NCI-H2171 (cell line): ENCODE measurements at regions not wholly inside any gene's neighbourhood (a gene's known extent, or its start where the extent isn't known, plus 50 kb on each side); places are given as distances from the start of the nearest gene placed in this dataset.
"Not testable (repeated sequence)": the region's sequence is repeated elsewhere in the genome, so short reads cannot be mapped to it uniquely, and the experiment has no call there.

ENCODE experiments used
- DNase-seq: peaks from one replicate; lab custom pipeline; 2025; lab: John Stamatoyannopoulos, UW

- no peak for DNase-seq
Observed at GRCh38 chr6:164694386-164694785, 615.0 kb downstream of the C6orf118 start.

- DNase-seq = no peak
Observed at GRCh38 chr6:164693944-164694343, 615.5 kb downstream of the C6orf118 start.

GRCh38 chr6:164692772-164693510 is 616.5 kb downstream of the C6orf118 start:
- DNase-seq = no peak

GRCh38 chr6:164690702-164691500 is 618.5 kb downstream of the C6orf118 start:
- no peak for DNase-seq

GRCh38 chr6:164690241-164690640 is 619.2 kb downstream of the C6orf118 start:
- no peak for DNase-seq

- DNase-seq = no peak
Observed at GRCh38 chr6:164665328-164665727, 644.1 kb downstream of the C6orf118 start.

- DNase-seq = no peak
Observed at GRCh38 chr6:164663634-164664033, 645.8 kb downstream of the C6orf118 start.

- no peak for DNase-seq
Observed at GRCh38 chr6:164661716-164662115, 647.7 kb downstream of the C6orf118 start.

- no peak for DNase-seq
Observed at GRCh38 chr6:164660781-164661180, 648.6 kb downstream of the C6orf118 start.

- no peak for DNase-seq
Observed at GRCh38 chr6:164640956-164641355, 668.4 kb downstream of the C6orf118 start.

- no peak for DNase-seq
Observed at GRCh38 chr6:164628302-164628931, 681.0 kb downstream of the C6orf118 start.

- no peak for DNase-seq
Observed at GRCh38 chr6:164616917-164617524, 692.4 kb downstream of the C6orf118 start.

- DNase-seq = no peak
Observed at GRCh38 chr6:164612751-164613150, 696.7 kb downstream of the C6orf118 start.

GRCh38 chr6:164610859-164611258 is 698.5 kb downstream of the C6orf118 start:
- DNase-seq = not testable (repeated sequence)

- not testable (repeated sequence) for DNase-seq
Observed at GRCh38 chr6:164602415-164602814, 707.0 kb downstream of the C6orf118 start.

GRCh38 chr6:164581563-164581962 is 727.8 kb downstream of the C6orf118 start:
- no peak for DNase-seq

- DNase-seq = no peak
Observed at GRCh38 chr6:164579035-164579434, 730.4 kb downstream of the C6orf118 start.

- no peak for DNase-seq
Observed at GRCh38 chr6:164578616-164579015, 730.8 kb downstream of the C6orf118 start.

- no peak for DNase-seq
Observed at GRCh38 chr6:164570801-164571200, 738.6 kb downstream of the C6orf118 start.

GRCh38 chr6:164569509-164569908 is 739.9 kb downstream of the C6orf118 start:
- DNase-seq = no peak

GRCh38 chr6:164563924-164564323 is 745.5 kb downstream of the C6orf118 start:
- DNase-seq = no peak

- no peak for DNase-seq
Observed at GRCh38 chr6:164561656-164562055, 747.7 kb downstream of the C6orf118 start.
